ENCODE measurements at regions not wholly inside any gene's neighbourhood (a gene's known extent, or its start where the extent isn't known, plus 50 kb on each side); places are given as distances from the start of the nearest gene placed in this dataset.

- DNase-seq = no peak
Observed at GRCh38 chrY:19140285-19140920, 366.9 kb upstream of the HSFY2 start.

- DNase-seq = no peak
Observed at GRCh38 chrY:19134426-19134825, 360.9 kb upstream of the HSFY2 start.

- peak in 1 of 2 donors; percentile 15 for DNase-seq
Observed at GRCh38 chrY:19130569-19131358, 357.2 kb upstream of the HSFY2 start.

- DNase-seq = no peak
Observed at GRCh38 chrY:19126889-19127288, 353.4 kb upstream of the HSFY2 start.

- no peak for DNase-seq
Observed at GRCh38 chrY:19124609-19125008, 351.1 kb upstream of the HSFY2 start.

- no peak for DNase-seq
Observed at GRCh38 chrY:19122450-19122849, 348.9 kb upstream of the HSFY2 start.

GRCh38 chrY:19098349-19098748, 324.8 kb upstream of the HSFY2 start:
- no peak for DNase-seq

GRCh38 chrY:19095460-19095859, 321.9 kb upstream of the HSFY2 start:
- no peak for DNase-seq

- DNase-seq = no peak
Observed at GRCh38 chrY:19083006-19083405, 309.5 kb upstream of the HSFY2 start.

GRCh38 chrY:19077698-19078113, 304.2 kb upstream of the HSFY2 start:
- peak in 1 of 2 donors; percentile 14 for DNase-seq

- peak; percentile 21 to 42 for DNase-seq
Observed at GRCh38 chrY:19076846-19077697, 303.5 kb upstream of the HSFY2 start.

GRCh38 chrY:19075471-19076253, 302.1 kb upstream of the HSFY2 start:
- peak; percentile 33 to 62 for DNase-seq

GRCh38 chrY:19067435-19067834, 293.9 kb upstream of the HSFY2 start:
- no peak for DNase-seq

- no peak for DNase-seq
Observed at GRCh38 chrY:19066447-19067190, 293.1 kb upstream of the HSFY2 start.

- DNase-seq = no peak
Observed at GRCh38 chrY:19065119-19065518, 291.6 kb upstream of the HSFY2 start.

GRCh38 chrY:19059733-19060132, 286.2 kb upstream of the HSFY2 start:
- DNase-seq = no peak

GRCh38 chrY:19058831-19059370, 285.4 kb upstream of the HSFY2 start:
- no peak for DNase-seq

GRCh38 chrY:19056138-19056469, 282.6 kb upstream of the HSFY2 start:
- no peak for DNase-seq

- DNase-seq = no peak
Observed at GRCh38 chrY:19055232-19056137, 281.9 kb upstream of the HSFY2 start.

- DNase-seq = no peak
Observed at GRCh38 chrY:19053806-19054205, 280.3 kb upstream of the HSFY2 start.

GRCh38 chrY:19051021-19051420, 277.5 kb upstream of the HSFY2 start:
- DNase-seq = no peak
